Suppressor macrophage treated with lipopolysaccharide for 1 hour (primary cell): ENCODE measurements at regions not wholly inside any gene's neighbourhood (a gene's known extent, or its start where the extent isn't known, plus 50 kb on each side); places are given as distances from the start of the nearest gene placed in this dataset.
"Not testable (repeated sequence)": the region's sequence is repeated elsewhere in the genome, so short reads cannot be mapped to it uniquely, and the experiment has no call there.

Source experiments
- DNase-seq, 3 donors: peaks; one replicate each; pipeline ENCODE4 v3.0.0-alpha.2; 2020 to 2022

DNA sequence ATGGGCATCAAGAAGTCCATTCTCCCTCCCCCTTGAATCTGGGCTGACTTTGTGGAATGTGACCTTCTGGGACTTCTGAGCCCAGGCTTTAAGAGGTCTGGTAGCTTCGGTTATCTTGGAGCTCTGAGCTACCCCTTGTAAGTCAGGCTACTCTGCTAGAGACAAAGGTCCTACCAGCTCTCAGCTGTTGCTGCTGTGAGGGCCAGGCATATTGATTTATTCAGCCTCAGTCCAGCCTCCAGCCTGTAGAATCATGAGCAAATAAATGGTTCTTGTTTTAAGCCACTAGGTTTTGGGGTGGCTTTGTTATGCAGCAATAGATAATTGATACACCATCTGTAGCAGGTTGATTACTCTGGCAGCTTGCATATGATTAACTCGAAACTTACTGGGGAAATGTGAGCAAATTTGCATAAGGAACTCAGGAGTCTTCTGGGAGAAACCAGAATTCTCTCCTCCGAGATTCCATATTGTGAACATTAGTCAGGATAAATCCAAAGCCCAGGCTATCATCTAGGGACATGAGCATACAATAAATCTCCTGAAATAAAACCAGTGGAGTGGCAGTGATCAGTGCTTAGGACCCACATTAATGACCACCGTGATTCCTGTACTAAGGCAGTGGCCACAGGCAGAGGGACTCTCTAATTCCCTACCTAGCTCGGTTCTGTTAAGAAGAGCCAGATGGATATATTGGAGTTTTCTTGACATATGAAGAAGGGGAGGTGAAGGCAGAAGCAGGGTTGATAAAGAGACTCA is 336.1 kb downstream of the CDC5L start:
- no peak for DNase-seq

DNA sequence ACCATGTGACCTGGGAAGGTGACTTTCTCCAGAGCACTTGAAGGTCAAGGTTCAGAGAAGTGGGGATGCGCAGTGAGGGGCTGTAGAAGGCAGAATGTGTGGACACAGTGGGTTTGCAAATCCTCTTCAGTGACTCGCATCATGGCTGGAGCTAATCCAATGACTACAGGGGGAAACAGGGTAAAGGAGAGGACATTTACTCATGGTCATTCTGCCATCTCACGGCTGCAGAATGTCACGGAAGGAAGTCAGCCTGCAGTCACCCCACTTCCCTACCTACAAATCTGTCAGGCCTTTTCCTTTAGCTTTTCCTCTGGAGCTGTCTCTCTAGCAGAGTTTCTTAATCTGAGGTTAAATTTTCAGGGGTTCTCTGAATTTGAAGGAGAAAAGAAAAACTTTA is 337.6 kb downstream of the CDC5L start:
- DNase-seq, result peak; percentile 29 to 38 (median 35)

DNA sequence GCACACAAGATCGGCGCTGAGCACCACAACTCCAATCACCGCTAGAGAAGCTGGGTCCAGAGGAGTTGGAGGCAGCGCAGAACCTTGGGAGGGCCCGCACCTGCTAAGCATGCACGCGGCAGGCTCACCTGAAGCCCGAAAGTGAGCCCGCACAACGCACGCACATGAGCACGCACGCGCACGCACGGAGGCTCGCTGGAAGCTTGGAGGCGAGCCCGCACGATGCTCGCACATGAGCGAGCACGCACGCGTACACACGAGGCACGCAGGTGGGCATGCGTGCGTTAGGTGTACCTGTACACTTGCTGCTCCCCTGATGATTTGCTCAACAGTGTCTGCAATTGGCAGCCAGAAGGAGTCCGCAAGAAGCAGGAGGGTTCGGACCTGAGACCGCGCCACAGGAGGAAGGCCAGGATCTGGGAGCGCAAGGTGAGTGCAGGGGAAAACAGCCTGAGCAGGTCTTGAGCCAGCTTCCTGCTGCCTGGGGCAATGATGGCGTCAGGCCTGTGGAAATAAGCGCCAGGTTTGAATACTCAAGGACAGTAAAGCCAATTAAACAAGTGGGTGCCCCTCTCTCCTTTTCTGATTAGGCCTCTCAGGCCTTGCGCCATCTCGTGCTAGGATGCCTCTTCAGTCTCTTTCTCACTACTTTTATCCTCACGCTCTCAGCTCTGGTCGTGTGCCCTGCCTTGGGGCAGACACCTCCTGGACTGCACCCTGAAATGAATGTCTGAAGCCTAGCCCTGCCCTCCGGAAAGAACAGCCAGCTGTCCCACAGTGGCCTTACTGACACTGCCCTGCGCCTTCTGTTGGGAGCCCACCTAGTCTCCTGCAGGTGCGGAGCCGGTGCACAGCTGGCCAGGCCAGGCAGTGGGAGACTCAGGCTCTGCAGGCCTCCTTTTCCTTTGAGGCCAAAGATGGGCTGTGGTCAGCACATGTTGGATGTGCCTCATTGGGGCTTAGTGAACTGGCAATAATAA is 340.4 kb downstream of the CDC5L start:
- no peak for DNase-seq

- DNase-seq, result no peak
Measured at GRCh38 chr6:44730771-44731391, 343.4 kb downstream of the CDC5L start.

GRCh38 chr6:44731485-44732095 is 344.1 kb downstream of the CDC5L start:
- DNase-seq, result no peak

- no peak for DNase-seq
Measured at GRCh38 chr6:44732243-44732642, 344.7 kb downstream of the CDC5L start.

DNA sequence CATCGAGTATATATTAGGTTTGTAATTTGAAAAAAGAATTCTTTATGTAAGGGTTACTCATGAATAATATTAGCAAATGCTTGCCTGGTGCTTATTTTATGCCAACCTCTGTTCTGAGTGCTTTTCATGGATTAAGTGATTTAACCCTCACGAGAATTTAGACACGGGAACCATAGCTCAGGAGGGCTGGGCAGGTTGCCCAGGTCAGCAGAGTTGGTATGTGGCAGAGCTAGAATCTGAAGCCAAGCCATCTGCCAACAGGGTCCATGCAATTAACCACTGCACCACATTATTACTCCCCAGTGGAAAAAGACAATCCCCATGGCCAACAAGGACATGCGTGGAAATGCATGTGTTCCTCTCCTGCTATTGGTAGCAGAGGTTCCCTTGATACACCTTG is 345.6 kb downstream of the CDC5L start:
- no peak for DNase-seq

DNA sequence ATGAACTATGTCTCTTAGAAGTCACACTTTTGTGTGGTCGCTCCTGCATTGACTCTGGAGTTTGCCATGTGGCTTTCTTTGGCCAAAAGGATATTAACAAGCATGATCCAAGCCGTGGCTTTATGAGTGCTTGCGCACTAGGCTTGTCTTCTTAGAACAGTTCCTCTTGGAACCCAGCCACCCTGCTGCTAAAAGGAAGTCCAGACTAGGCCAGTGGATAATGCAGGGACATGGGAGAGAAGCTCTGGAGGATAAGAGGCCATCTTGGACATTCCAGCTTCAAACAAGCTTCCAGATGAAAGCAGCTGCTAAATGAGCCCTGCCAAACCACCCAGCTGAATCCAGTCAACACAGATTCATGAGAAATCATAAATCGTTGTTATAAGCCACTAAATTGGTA is 346.4 kb downstream of the CDC5L start:
- DNase-seq, result peak; percentile 34 to 50 (median 40)

- DNase-seq, result no peak
Measured at GRCh38 chr6:44734886-44735629, 347.6 kb downstream of the CDC5L start.

DNA sequence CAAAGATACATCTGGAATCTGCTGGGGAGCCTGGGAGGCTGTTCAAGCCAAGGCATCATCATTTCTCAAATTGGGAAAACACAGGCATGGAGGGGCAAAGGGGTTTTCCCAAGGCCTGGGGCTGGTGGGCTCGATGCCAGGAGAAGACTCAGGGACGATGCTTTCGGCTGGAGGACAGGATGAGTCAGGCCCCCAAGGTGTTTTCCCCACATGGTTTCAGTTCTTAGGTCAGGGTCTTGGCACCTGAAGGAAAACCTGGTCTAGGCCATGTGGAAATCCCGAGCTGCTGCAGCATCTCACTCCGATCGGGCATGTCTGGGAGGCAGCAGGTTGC is 348.1 kb downstream of the CDC5L start:
- peak in 2 of 3 donors; percentile 38 to 45 for DNase-seq

DNA sequence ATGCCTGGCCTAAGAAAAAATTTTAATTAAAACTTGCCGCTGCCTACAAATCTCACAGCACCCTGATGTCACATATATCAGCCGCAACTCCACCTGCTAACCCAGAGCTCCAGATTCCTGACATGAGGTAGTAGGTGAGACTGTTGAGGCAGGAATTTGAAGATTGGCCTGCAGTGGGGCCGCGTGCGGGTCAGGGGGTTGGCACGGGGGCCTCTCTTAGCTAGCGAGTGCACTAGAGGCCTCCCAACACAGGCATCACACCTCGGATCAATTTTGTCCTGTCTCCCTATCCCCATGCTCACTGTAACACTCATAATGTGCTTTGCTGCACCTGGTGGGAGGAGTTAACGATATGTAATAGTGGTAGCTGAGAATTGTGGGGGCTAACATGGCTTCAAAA is 349.8 kb downstream of the CDC5L start:
- DNase-seq, result no peak

- DNase-seq, result peak; percentile 22 to 33 (median 28)
Measured at GRCh38 chr6:44737829-44738528, 350.5 kb downstream of the CDC5L start.

GRCh38 chr6:44738601-44739146 is 351.2 kb downstream of the CDC5L start:
- DNase-seq, result peak; percentile 51 to 57 (median 52)

DNA sequence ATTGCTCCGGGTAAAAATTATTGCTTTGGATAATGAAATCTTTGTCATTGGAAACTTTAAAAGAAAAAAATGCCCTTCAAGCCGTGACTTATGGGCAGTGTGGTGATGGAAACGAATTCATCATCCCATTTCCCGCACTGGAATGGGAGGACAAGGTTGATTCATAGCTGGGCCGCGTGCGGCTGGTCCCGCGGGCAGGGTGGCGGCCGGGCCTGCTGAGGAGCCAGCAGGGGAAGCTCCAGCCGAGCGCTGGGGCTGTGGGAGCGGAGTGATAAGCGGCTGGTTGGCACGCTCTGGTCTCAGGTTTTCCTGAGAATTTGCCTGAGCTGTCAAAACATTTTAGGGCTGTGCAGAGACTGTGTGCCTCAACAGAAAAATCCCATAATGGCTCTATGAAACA is 351.7 kb downstream of the CDC5L start:
- DNase-seq, result no peak

DNA sequence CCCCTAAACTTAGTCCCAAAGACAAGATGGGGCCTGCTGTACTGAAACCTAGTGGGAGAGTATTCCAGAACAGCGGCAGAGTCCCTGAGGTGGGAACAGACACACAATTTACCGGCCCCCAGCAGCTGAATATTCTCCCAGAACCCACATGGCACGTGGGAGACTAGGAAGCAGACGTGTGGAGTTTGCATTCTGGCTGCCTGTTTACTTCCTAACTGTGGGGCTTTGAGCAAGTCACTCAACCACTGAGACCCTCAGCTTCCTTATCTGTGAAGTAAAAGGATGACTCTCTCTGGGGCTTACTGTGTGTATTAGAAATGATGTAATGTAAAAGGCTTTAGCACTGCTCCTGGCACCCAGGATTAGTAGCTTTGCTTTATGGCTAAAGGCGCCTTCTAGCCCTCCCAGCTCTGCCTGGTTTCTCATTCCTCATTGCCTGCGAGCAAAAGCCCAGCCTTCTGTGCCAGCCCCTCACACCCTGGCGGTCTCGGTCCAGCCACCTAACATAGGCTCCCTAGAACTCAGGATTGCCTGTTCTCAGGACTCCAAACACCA is 353.1 kb downstream of the CDC5L start:
- no peak for DNase-seq

DNA sequence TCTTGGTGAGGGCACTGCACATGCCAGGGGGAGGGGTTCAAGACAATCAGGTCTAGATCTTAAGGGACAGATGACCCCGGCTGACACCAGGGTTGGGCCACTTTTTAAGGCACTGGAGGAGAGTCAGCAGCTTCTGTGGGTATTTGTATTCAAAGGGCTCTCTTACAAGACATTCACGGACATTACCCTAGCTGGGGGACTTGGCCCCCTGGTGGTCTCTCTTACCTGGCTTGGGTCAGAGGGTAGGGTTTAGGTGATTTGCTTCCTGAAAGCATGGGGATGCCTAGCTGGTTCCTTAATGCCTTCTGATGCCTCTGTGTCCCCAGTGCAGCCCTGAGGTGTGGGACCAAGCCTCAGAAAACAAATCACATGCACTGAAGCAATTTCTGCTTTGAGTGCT is 354.7 kb downstream of the CDC5L start:
- no peak for DNase-seq

DNA sequence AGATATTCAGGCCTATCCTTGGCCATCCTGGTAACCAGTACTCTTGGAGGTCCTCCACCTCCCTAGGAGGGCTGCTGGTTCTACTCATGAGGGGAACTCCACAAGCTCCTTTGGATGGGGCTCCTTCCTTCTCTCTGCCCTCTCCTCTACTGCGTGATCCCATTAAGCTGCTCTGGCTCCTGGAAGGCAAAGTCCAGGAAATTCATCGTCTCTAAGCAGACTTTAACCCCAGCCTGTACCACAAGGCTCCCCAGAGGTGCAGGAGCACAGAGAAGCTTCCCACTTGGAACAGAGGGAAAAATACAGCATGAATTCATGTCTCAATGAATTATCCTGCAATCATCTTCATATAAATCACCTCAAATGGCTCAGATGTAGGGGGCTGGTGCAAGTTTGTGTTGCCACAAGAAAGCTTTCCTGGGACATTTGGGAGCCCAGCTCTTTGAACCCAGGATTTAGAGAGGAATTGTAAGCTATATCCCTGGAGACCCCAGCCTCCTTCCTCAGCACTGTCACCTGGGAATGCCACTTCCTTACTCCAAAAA is 355.4 kb downstream of the CDC5L start:
- DNase-seq, result no peak

GRCh38 chr6:44760116-44760515 is 372.6 kb downstream of the CDC5L start:
- DNase-seq, result not testable (repeated sequence)

DNA sequence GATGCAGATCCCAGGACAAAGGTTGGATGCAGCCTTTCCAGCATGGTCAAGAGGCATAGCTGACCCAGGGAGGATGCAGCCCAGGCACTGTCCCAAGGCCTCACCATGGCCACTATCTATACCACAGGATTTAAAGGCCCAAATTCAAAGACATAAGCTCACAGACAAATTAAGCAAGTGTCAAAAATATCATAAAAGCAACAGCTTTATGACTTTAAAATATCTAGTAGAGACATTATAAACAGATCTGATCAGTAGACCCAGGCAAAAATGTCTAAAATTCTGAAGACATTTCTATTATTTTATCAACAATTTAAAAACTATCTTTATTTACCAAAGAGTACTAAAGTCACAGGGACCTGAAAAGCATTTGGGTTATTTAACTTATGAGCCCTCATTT is 373.5 kb downstream of the CDC5L start:
- DNase-seq, result no peak

- DNase-seq, result no peak
Measured at GRCh38 chr6:44762496-44762895, 375.0 kb downstream of the CDC5L start.
